ENCODE measurements at regions not wholly inside any gene's neighbourhood (a gene's known extent, or its start where the extent isn't known, plus 50 kb on each side); places are given as distances from the start of the nearest gene placed in this dataset.

DNA sequence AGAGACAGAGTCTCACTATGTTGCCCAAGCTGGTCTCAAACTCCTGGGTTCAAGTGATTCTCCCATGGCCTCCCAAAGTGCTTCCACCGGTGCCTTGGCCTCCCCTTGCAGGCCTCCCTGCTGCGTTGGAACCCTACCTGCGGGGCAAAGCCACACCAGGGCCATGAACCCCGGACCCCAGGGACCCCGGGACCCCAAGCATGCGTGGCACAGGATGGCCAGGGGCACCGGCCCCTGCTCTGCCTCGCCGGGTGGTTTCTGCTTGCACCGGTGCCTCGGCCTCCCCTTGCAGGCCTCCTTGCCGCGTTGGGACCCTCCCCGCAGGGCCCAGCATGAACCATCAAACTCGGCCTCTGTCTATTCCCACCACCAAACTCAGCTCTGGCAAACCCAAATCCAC, 301.0 kb upstream of the NPVF start:
- H3K4me1 ChIP-seq = no peaks in the 10 kb centered on the region
- no peak overlapping the region for H3K4me3 ChIP-seq
- intact Hi-C loops (cut with micrococcal nuclease) = no loop called here
- no peaks in the 10 kb centered on the region for H3K9me3 ChIP-seq (replicated peaks)
- H3K27ac ChIP-seq (replicated peaks) = no peak overlapping the region
- no peaks in the 10 kb centered on the region for H3K36me3 ChIP-seq
- H3K27me3 ChIP-seq (ENCODE audit: low read depth) = peaks cover 22% of the 10 kb centered on the region
- DNase-seq = no peak
- TF ChIP-seq, protein P1, sequence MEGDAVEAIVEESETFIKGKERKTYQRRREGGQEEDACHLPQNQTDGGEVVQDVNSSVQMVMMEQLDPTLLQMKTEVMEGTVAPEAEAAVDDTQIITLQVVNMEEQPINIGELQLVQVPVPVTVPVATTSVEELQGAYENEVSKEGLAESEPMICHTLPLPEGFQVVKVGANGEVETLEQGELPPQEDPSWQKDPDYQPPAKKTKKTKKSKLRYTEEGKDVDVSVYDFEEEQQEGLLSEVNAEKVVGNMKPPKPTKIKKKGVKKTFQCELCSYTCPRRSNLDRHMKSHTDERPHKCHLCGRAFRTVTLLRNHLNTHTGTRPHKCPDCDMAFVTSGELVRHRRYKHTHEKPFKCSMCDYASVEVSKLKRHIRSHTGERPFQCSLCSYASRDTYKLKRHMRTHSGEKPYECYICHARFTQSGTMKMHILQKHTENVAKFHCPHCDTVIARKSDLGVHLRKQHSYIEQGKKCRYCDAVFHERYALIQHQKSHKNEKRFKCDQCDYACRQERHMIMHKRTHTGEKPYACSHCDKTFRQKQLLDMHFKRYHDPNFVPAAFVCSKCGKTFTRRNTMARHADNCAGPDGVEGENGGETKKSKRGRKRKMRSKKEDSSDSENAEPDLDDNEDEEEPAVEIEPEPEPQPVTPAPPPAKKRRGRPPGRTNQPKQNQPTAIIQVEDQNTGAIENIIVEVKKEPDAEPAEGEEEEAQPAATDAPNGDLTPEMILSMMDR (IDR thresholded peaks at IDR 0.05; ENCODE audit: borderline replicate concordance) = no peak

DNA sequence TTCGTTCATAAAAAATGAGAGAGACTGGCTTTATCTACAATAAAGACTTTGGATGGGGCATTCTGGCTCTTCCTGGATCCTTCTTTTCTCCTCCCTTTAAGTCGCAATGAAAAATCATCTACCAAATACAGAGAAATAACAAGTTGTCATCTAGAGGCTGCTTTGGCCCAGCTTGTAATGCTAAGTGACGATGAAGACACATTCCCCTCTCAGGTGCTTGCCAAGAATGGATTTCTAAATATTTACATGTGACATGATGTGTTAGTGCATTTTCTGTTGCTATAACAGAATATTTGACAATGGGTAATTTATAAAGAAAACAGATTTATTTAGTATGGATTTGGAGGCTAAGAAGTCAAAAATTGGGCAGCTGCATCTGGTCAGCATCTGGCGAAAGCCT, 308.6 kb upstream of the NPVF start:
- intact Hi-C loops (cut with micrococcal nuclease) = no loop called here
- no peaks in the 10 kb centered on the region for H3K9me3 ChIP-seq (replicated peaks)
- H3K4me1 ChIP-seq = no peaks in the 10 kb centered on the region
- no peak for DNase-seq
- no peak overlapping the region for H3K27ac ChIP-seq (replicated peaks)
- TF ChIP-seq, protein P1 (IDR thresholded peaks at IDR 0.05; ENCODE audit: borderline replicate concordance) = no peak
- H3K4me3 ChIP-seq = no peak overlapping the region
- H3K27me3 ChIP-seq (ENCODE audit: low read depth) = peaks cover 5% of the 10 kb centered on the region
- no peaks in the 10 kb centered on the region for H3K36me3 ChIP-seq

DNA sequence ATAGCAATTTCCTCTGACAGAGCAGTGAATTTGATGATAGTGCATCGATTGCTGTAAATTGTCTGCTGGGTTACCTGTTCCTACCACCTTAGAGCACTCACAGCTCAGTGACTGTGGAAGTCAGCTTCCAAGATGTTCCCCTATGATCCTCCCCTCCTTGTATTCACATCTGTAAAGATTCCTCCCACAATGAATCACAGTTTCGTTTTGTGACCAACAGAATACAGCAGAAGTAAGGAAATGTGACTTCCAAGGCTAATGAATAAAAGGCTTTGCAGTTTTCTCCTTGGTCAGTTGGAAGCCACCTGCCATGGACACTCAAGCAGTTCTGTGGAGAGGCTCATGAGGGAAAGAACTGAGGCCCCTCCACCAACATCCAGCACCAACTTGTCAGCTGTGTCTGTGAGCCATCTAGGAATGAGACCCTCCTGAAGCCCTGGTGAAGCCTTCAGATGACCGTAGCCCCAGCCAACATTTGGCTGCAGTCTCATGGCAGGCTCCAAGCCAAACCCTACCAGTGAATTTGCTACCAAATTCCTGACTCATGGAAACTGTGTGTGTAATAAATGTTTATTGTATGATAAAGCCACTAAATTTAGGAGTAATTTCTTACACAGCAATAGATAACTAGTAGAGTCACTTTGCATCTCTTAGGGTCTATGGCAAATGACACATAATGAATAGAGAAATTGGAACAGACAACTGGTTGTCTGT, 309.5 kb upstream of the NPVF start:
- Histone ChIP-seq H3K36me3 (no peaks in the 10 kb centered on the region), H3K27ac (replicated peaks) (no peak overlapping the region), H3K9me3 (replicated peaks) (no peaks in the 10 kb centered on the region), H3K27me3 (ENCODE audit: low read depth) (peaks cover 5% of the 10 kb centered on the region), H3K4me3 (no peak overlapping the region), H3K4me1 (no peaks in the 10 kb centered on the region)
- TF ChIP-seq, protein P1 (IDR thresholded peaks at IDR 0.05; ENCODE audit: borderline replicate concordance) = no peak
- intact Hi-C loops (cut with micrococcal nuclease) = no loop called here
- DNase-seq = no peak

DNA sequence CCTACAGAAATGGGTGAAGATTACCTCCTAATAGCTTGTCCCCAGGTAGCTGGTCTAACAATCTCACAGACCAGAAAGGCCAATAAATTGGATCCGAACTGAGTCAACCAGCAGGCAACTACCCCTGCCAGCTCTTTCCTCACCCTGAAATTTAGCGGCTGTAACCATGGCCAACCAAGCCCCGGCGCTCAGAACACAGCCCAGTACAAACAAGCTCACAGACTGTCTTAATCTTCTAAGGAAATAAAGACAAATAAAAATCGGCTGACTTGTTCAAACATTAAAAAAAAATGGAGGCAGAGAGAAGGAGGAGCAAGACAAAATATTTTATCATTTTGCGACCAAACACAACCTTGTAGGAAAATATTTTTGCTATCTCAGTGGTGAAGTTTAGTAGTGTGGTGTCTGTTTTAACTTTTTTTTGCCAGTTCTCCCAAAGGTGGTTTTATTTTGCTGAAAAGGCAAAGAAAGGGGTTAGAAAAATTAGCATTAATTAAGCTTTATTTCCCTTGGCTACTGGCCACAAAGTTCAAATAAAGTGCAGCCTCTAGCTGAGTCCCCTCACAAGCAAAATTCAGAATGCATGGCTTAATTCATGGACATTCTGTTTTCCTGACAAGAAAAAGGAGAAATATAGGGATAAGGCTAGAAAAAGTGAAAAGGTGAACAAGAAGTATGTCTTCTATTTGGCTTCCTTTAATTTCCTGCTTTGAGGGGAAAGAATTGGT, 313.0 kb upstream of the NPVF start:
- H3K27me3 ChIP-seq (ENCODE audit: low read depth) = peaks cover 23% of the 10 kb centered on the region
- no peak overlapping the region for H3K4me3 ChIP-seq
- no peak overlapping the region for H3K27ac ChIP-seq (replicated peaks)
- TF ChIP-seq, protein P1 (IDR thresholded peaks at IDR 0.05; ENCODE audit: borderline replicate concordance) = no peak
- no peaks in the 10 kb centered on the region for H3K4me1 ChIP-seq
- no peaks in the 10 kb centered on the region for H3K36me3 ChIP-seq
- no peaks in the 10 kb centered on the region for H3K9me3 ChIP-seq (replicated peaks)
- intact Hi-C loops (cut with micrococcal nuclease) = no loop called here
- DNase-seq = no peak

DNA sequence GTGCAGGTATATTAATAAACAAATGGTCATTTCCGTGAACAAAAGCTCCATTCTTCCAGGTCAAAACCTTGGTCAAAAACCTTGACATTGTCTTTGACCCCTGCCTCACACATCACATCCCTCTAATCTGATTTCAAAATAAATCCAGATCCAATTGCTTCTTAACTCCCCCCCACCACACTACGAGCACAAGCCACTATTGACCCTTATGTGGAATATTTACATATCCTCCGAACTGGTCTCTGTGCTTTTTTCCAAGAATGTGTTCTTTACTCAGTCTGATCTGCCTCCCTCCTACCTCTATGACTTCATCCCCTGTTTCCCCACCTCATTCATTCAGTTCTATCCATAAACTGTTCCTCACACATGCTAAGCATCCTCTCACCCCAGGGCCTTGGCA, 313.6 kb upstream of the NPVF start:
- intact Hi-C loops (cut with micrococcal nuclease) = no loop called here
- Histone ChIP-seq H3K9me3 (replicated peaks) (no peaks in the 10 kb centered on the region), H3K27ac (replicated peaks) (no peak overlapping the region), H3K4me1 (no peaks in the 10 kb centered on the region), H3K27me3 (ENCODE audit: low read depth) (peaks cover 23% of the 10 kb centered on the region), H3K36me3 (no peaks in the 10 kb centered on the region), H3K4me3 (no peak overlapping the region)
- DNase-seq = no peak
- TF ChIP-seq, protein P1 (IDR thresholded peaks at IDR 0.05; ENCODE audit: borderline replicate concordance) = no peak

Measured in left ventricle myocardium inferior (tissue), 1 donor.